ENCODE measurements at regions not wholly inside any gene's neighbourhood (a gene's known extent, or its start where the extent isn't known, plus 50 kb on each side); places are given as distances from the start of the nearest gene placed in this dataset.

DNA sequence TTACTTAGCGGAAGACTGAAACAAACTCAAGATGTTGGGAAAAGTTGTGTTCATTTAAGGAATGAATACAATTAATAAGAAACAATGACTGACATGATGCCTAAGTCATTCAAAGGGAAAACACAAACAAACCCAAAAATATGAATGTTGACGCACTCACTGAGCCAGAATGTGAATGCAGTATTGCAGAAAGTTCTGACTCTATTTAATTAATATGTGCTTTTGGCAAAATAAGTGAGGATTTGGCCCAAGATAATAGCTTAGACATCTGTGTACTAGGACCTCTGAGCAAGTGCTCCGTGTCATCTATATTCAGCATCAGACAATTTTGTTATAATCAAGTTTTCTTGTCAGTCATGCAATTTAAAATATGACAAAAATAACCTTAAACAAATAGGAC lies 1138.8 kb upstream of the NXPH2 start:
- TF ChIP-seq CTCF (IDR thresholded peaks at IDR 0.05) (no peak), ZFX (IDR thresholded peaks at IDR 0.05; ENCODE audit: borderline replicate concordance) (no peak)

Data from 22Rv1 (cell line).